ENCODE measurements at regions not wholly inside any gene's neighbourhood (a gene's known extent, or its start where the extent isn't known, plus 50 kb on each side); places are given as distances from the start of the nearest gene placed in this dataset.
"Not testable (repeated sequence)": the region's sequence is repeated elsewhere in the genome, so short reads cannot be mapped to it uniquely, and the experiment has no call there.

DNA sequence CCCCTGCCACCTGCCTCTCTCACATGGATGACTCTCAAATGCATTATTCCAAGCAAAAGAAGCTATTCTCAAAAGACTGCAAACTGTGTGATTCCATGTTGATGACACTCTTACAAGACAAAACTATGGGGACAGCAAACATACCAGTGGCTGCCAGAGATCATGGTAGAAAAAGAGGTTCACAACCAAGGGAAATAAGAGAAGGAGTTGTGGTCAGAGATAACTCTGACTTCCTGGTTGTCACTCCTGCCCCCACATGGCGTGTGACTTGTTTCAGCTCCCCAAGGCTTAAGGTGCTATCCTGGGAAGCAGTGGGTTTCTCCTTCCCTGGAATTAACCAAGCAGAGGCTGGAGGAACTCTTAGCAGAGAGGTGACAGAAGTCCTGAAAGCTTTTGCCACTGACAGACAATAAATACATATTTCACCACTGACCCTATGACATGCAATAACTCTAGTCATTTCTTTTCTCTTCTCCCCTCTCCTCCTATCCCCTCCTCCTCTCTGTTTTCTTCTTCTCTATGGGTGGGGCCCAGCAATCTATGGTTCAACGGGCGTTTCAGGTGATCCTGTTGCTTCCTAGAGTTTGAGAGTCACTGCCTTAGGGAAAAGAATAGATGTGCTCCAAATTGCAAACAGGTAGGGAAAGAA is 185.1 kb downstream of the FCRL5 start:
- no peak for DNase-seq

DNA sequence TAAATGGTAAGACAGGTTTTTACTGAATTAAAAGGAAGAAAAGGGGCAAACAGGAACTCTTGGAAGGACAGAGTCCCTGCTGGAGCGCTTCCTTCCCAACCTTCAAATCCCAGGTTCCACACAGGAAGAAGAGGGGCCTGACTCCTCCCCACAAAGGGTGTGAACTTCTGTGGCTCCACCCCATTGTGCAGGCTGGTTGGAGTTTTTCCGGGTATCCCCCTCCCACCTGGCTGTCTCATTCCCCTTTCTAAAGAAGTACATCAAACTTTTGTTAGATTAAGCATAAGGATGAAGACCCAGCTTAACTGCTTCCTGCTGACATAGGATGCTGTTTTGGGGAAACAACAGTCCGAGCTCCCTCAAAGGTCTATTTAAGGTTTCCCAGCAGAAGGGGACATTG is 187.7 kb downstream of the FCRL5 start:
- DNase-seq: no peak

DNA sequence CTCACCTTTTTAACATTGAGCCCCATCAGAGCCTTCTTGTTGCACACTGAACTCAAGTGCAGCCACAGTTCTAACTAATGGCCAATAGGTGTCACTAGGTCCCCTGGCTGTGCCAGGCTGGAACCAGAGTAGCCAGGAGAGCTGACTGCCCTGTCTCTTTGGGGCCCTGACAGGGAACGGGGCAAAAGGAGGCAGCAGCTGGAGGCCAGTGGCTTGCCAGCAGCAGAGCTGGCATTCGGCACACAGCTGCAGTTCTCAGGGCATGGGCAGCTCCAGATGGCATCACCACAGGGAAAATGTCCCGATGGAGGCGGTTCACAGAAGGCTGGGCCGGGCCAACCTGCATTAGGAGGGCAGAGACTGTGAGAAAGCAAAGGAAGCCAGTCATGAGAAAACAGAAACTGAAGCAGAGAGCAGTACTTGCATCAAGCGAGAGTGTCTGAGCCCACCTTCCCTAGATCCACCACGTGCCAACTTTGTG is 188.6 kb downstream of the FCRL5 start:
- DNase-seq: no peak

DNA sequence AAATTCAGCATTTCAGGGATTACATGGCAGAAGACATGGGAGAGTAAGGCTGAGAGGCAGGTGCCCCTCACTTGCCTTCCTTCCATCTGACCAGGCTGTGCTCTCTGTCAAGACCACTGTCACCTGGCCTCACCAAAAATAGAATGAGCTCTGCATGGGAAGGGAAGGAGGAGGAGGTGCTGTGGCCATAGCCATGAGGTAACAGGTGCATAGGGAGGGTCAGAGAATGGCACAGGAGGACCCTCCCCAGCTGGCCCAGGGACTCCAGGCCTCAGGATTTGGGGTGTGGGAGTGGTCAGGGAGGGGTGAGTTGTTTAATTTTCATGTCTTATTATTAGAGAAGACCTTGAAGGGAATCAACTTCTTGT is 192.3 kb downstream of the FCRL5 start:
- no peak for DNase-seq

DNA sequence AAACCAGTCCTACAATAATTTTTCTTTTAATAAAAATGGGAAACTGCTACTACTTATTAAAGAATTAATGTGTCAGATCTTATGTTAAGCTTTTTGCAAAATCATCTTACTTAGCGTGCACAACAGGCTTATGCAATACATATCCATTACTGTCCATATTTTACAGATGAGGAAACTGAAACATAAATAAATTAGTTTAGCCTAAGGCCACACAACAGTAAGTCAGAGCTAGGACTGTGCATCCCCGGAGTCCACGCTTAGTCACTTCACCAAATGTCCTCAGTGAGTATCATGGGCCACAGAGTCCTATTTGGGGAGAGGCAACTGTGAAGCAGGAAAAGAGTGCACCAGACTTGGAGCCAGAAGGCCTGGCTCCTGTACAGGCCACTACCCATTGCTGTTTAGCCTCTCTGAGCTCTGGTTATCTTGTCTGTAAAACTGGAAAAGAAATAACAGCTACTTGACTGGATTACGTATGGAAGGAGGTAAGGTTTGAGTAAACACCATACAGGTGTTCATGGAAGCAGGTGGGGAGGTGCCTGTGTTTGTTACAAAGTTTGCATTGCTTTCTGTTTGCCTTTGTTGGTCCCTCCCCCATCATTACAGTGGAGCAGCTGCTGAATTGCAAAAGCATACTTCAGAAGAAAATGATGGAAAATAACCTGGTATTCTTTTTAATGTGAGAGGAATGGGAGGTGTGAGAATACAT is 192.8 kb downstream of the FCRL5 start:
- no peak for DNase-seq

DNA sequence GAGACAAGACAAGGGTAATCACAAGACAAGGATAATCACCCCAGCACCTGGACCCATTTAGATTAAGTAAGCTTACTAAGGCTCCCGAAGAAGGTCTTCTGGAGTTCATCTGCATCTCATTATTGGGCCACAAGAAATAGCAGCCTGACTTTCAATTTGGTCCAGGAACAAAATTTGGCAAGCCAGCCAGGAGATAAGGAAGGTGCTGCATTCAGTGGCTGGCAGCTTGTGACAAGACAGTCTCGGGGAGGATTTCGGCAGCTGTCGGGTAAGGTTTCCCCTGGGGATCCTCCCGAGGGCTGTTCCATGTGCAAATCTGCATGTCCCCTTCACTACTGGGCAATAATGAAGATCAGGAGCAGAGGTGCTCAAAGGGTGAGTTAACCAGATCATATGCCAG is 195.2 kb downstream of the FCRL5 start:
- DNase-seq: no peak

DNA sequence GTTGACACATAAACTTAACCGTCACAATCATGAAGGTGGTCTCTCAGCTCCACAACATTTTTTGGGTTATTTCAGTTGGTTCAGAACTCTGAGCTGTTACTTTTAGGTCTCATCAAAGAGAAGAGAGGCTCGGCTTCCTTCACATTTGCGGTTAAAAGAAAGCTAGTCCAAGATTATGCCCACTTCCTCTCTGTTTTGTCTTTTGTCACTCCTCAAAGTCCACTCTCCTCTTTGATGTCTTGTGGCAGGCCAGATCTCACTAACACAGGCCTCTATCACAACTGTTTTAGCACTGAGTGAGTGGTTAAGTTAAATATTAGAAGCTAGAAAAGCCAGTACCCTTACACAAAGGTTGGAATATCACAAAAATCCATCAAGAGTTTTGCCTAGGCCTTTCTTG is 195.7 kb downstream of the FCRL5 start:
- DNase-seq: no peak

DNA sequence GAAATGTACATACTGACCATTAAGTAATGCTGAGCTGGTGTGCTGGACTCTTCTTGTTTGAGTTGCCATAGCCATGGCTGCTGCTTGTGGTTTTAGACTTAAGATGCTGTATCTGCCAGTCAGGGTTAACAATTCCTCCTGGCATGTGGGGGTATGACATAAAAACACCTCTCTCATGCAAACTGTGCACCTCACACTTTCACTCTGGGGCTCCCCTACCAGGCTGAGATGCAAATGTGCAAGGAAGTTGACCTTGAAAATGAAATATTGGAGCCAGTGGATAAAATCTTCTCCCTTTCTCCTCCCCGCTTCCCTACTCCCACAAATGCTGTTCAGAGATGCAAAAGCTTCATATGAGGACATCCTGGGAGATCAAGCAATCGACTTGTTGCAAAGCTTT is 198.8 kb downstream of the FCRL5 start:
- DNase-seq: no peak

DNA sequence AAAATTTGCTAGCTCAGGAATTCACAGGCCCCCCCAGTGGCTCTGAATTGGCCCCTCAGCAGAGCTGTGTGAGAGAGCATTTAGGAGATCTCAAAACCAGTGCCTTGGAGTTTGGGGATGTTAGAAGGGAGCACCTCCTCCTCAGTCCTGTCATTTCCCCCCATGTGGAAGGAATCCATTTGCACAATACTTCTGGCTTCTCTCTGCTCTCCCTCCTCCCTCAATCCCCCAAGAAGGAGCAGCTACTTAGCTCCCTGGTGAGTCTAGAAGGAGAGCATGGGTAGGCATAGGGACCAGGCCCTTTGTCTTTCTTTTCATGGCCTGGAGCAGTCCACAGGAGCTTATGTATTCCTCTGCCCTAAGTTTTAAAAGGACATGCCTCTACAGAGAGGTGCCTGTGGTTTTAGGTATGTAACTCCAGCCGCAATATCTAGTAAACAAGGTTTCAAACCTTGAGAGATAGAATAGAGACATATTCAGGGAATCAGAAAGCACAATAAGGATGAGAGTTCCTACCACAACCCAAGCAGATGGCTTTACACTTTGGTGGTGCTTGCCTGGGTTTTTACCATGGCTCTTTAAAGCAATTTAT is 199.4 kb downstream of the FCRL5 start:
- DNase-seq: no peak

DNA sequence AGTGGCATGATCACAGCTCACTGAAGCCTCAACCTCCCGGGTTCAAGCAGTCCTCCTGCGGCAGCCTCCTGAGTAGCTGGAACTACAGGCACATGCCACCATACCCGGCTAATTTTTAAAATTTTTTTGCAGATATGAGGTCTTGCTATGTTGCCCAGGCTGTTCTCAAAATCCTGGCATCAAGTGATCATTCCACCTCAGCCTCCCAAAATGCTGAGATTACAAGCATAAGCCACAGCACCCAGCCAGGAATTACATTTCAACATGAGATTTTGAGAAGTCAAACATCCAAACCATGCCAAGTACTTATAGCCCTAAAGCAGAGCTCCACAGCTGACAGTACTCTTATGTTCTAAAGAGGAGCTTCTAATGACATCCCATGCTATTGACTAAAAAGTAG is 200.1 kb downstream of the FCRL5 start:
- DNase-seq: no peak

DNA sequence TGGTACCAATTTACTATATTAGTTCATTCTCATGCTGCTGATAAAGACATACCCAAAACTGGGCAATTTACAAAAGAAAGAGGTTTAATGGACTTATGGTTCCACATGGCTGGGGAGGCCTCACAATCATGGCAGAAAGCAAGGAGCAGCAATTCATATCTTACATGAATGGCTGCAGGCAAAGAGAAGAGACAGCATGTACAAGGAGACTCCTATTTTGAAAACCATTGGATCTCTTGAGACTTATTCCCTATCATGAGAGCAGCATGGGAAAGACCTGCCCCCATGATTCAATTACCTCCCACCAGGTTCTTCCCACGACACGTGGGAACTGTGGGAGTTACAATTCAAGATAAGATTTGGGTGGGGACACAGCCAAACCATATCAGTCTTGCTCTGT is 200.5 kb downstream of the FCRL5 start:
- DNase-seq: not testable (repeated sequence)

DNA sequence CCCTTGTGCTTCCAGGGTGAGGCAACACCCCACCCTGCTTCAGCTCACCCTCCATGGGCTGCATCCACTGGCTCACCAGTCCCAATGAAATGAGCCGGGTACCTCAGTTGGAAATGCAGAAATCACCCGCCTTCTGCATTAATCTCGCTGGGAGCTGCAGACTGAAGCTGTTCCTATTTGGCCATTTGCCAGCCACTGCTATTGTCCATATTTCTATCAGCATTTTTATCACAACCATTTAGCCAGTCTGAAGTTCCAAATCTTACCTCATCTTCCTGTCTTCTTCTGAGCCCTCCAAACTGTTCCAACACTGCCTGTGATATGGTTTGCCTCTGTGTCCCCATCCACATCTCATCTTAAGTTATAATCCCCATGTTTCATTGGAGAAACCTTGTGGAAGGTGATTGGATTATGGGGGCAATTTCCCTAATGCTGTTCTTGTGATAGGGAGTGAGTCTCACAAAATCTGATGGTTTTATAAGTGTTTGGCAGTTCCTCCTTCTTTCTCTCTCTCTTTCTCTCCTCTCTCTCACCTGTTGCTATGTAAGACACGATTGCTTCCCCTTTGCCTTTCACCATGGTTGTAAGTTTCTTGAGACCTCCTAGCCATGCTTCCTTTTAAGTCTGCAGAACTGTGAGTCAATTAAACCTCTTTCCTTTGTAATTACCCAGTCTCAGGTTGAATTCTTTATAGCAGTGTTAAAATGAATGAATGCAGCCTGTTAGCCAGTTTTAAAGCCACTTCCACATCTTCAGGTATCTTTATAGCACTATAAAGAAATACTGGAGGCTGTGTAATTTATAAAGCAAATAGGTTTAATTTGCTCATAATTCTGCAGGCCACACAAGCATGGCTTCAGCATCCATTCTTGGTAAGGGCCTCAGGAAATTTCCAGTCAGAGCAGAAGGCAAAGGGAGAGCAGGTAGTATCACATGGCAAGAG is 203.5 kb downstream of the FCRL5 start:
- no peak for DNase-seq

DNA sequence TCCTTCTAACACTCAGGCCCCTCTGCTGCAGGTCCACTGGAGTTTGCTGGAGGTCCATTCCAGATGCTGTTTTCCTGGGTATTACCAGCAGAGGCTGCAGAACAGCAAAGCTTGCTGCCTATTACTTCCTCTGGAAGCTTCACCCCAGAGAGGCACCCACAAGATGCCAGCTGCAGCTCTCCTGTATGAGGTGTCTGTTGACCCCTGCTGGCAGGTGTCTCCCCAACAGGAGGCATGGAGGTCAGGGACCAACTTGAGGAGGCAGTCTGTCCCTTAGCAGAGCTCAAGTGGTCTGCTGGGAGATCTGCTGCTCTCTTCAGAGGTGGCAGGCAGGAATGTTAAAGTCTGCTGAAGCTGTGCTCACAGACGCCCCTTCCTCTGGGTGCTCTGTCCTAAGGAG is 204.8 kb downstream of the FCRL5 start:
- no peak for DNase-seq

DNA sequence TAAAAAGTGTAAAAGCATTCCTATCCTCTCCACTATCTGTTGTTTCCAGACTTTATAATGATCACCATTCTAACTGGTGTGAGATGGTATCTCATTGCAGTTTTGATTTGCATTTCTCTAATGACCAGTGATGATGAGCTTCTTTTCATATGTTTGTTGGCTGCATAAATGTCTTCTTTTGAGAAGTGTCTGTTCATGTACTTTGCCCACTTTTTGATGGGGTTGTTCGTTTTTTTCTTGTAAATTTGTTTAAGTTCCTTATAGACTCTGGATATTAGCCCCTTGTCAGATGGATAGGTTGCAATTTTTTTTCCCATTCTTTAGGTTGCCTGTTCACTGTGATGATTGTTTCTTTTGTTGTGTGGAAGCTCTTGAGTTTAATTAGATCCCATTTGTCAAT is 199.6 kb upstream of the ETV3 start:
- not testable (repeated sequence) for DNase-seq

DNA sequence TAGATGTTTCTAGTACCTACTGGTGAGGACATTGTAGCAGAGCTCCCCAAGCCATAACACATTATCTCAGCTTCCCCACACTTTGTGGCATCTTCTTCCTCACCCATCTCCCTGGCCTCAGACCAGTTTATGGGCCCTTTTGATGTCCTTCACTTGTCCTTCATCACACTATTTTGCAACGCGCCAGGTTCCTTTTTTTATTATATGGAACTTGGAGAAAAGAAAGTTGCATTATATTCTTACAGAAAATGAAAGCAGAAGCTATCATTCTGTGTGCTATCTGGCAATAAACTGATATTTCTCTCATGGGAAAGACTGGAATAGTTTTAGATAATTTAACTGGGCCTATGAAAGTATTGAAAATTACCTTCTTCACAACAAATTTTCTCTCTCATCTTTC is 196.9 kb upstream of the ETV3 start:
- no peak for DNase-seq

DNA sequence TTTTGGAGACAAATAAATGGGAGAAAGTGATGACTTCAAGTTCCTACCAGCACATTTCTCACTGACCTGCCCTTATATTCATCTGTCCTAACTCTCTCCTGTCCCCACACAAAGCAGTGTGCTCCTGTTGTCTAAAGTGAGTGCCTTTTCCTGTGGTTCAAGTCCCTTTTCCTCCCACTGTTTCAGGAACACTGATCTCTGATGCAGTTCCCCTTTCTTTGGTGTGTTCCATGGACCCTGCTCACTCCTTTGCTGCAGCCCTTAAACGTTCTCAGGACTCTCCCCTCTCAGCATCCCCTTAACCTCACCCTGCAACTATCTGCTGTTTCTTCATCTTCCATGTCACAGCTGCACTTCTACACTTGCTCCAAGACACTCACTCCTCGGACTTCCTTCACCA is 195.8 kb upstream of the ETV3 start:
- DNase-seq: no peak

DNA sequence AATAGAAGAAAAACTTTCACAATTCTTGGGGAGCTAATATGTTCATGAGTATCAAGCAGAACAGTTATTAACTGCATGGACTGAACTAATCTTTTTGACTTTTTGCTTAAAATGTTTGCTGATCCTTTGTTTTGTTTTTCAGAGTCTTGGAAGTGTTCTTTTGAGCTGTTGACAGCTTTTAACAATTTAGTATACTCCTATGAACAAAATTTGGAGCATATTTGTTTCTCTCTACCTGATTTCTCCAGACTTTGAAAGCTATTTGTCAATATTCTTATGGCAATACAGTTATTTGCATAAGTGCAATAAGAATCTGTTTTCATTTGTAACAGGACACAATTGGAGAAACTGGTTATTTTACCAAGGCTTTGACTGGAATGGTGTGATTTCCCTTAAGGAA is 192.0 kb upstream of the ETV3 start:
- DNase-seq: not testable (repeated sequence)

DNA sequence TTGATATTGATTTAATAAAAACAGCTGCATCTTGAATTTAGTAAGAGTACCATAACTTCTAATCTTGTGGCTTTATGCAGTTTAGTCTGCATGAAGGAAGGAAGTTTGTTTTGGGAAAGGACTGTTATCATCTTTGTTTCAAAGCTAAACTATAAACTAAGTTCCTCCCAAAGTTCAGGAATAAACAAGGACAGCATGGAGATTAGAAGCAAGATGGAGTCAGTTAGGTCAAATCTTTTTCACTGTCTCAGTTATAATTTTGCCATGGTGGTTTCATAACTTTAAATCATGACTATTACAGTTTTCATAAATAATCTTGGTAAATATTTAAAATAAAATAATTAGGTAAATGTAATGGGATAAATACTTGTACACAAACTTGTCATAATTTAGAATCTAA is 189.9 kb upstream of the ETV3 start:
- not testable (repeated sequence) for DNase-seq

DNA sequence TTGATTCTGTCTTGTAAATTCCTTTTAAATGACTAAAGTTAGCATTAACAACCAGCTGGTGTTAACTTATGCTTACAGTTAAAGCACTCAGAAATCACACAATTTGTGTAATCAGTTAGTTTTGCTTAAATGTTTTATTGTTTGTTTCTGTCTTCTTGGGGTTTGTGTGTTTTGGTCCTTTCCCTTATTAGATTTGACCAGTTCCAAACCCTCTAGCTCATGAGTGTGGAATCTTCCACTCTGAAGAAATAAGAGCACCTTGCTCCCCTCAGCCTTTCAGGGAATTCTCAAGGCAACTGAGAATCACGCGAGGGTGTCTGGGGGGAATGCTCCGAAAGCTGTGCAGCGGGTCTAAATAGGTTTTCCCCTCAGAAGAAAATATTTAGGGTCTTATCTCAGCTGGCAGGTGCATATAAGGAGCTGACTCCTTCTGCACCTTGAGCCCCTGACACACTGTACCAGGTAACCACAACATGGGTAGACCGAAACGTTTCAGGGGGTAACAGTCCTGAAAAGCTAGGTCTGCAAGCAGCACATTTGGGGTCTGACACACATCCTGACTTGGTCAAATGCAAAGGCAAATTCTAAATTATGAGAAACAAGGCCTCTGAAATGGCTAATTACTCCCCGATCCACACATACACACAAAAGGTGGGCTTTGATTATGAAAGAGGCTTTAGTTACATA is 188.1 kb upstream of the ETV3 start:
- no peak for DNase-seq

DNA sequence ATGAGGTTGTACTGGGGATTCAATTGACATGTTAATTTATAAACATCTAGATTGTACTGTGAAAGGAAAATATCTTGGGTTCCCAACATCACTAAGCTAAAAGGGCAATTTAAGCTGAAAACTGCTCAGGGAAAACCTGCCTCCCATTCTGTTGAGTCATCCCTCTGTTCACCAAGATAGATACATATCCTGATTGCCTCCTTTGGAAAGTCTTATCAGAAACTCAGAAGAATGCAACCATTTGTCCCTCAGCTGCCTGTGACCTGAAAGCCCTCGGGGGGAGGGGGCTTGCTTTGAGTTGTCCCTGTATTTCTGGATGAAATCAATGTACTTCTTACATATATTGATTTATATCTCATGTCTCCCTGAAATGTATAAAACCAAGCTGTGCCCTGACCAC is 187.0 kb upstream of the ETV3 start:
- DNase-seq: no peak

DNA sequence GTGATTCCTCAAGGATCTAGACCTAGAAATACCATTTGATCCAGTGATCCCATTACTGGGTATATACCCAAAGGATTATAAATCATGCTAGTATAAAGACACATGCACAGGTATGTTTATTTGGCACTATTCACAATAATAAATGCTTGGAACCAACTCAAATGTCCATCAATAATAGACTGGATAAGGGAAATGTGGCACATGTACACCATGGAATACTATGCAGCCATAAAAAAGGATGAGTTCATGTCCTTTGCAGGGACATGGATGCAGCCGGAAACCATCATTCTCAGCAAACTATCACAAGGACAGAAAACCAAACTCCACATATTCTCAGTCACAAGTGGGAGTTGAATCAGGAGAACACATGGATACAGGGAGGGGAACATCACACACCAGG is 183.8 kb upstream of the ETV3 start:
- DNase-seq: not testable (repeated sequence)

DNA sequence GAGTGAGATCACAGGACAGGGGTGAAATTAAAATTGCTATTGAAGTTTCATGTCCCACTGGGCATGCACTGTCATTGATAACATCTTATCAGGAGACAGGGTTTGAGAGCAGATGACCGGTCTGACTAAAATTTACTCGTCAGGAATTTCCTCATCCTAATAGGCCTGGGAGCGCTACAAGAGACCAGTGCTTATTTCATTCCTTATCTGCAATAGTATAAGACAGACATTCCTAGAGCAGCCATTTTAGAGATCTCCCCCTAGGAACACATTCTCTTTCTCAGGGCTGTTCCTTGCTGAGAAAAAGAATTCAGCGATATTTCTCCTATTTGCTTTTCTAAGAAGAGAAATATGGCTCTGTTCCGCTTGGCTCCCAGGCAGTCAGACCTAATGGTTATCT is 181.4 kb upstream of the ETV3 start:
- no peak for DNase-seq

DNA sequence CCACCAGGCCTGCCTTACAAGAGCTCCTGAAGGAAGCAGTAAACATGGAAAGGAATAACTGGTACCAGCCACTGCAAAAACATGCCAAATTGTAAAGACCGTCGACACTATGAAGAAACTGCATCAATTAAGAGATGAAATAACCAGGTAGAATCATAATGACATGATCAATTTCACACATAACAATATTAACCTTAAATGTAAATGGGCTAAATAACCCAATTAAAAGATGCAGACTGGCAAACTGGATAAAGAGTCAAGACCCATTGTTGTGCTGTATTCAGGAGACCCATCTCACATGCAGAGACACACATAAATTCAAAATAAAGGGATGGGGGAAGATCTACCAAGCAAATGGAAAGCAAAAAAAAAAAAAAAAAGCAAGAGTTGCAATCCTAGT is 179.0 kb upstream of the ETV3 start:
- DNase-seq: not testable (repeated sequence)
